Liver (tissue), 3 donors: ENCODE measurements at regions not wholly inside any gene's neighbourhood (a gene's known extent, or its start where the extent isn't known, plus 50 kb on each side); places are given as distances from the start of the nearest gene placed in this dataset.

Source experiments
- CTCF ChIP-seq: fragments of 150-350 bp; IDR thresholded peaks from 2 replicates; pipeline ENCODE4 v1.5.1; 2017; ENCODE audit warnings: improper control_type of control experiment, low read depth, low read length; ENCODE audit not compliant: missing input control
- EGR1 ChIP-seq, 2 donors: IDR thresholded peaks; 2 replicates each; pipeline ENCODE4 v1.6.1; 2016 to 2018; ENCODE audit warnings: antibody characterized with exemption in 2 of 2, low read depth in 2 of 2
- SP1 ChIP-seq: IDR thresholded peaks from 2 replicates; pipeline ENCODE4 v1.6.1; 2018; ENCODE audit warnings: antibody characterized with exemption, mild to moderate bottlenecking
- YY1 ChIP-seq: IDR thresholded peaks from 2 replicates; pipeline ENCODE4 v1.6.1; 2016; ENCODE audit warnings: antibody characterized with exemption, mild to moderate bottlenecking
- donor health status: healthy.
- donor health status: healthy.

GRCh38 chr5:1950096-1950707, 67.5 kb upstream of the IRX4 start:
- TF ChIP-seq CTCF = no peak
- TF ChIP-seq SP1 = no peak
- no peak for TF ChIP-seq EGR1 (IDR thresholded peaks at IDR 0.05; ENCODE audit: low read depth in 2 of 2)
- TF ChIP-seq YY1 = no peak
